Left ventricle myocardium inferior (tissue), 1 donor: ENCODE measurements at regions not wholly inside any gene's neighbourhood (a gene's known extent, or its start where the extent isn't known, plus 50 kb on each side); places are given as distances from the start of the nearest gene placed in this dataset.
"Not testable (repeated sequence)": the region's sequence is repeated elsewhere in the genome, so short reads cannot be mapped to it uniquely, and the experiment has no call there.

Experiments used
- DNase-seq: peaks from one replicate; pipeline ENCODE4 v3.0.0-alpha.2; 2020
- H3K27ac ChIP-seq: fragments of 200-600 bp; replicated peaks from 2 replicates; pipeline ENCODE4 v1.8.0; 2021
- H3K27me3 ChIP-seq: fragments of 200-600 bp; 2 replicates; pipeline ENCODE4 v1.8.0; 2021; ENCODE audit warnings: low read depth
- H3K36me3 ChIP-seq: fragments of 200-600 bp; 2 replicates; pipeline ENCODE4 v1.8.0; 2021
- H3K4me1 ChIP-seq: fragments of 200-600 bp; 2 replicates; pipeline ENCODE4 v1.8.0; 2021
- H3K4me3 ChIP-seq: fragments of 200-600 bp; 2 replicates; pipeline ENCODE4 v1.8.0; 2021; ENCODE audit warnings: mild to moderate bottlenecking, moderate library complexity
- H3K9me3 ChIP-seq: fragments of 200-600 bp; replicated peaks from 2 replicates; pipeline ENCODE4 v1.8.0; 2021
- intact Hi-C: fragments of 100-400 bp; cut with micrococcal nuclease; formaldehyde crosslinking; loops from one replicate; pipeline ENCODE4 v1.11.0; 2022
- donor health status: DM: no; HTN: yes; CAD: no; lungs with severe emphysema.

- H3K4me3 ChIP-seq, H3K9me3 ChIP-seq, intact Hi-C loops, H3K27ac ChIP-seq, DNase-seq, H3K36me3 ChIP-seq, H3K27me3 ChIP-seq, H3K4me1 ChIP-seq: not testable (repeated sequence)
Observed at GRCh38 chr9:67397731-67398130, 405.4 kb upstream of the SPATA31A3 start.

GRCh38 chr9:67394782-67395181 is 402.4 kb upstream of the SPATA31A3 start:
- H3K36me3 ChIP-seq, H3K27ac ChIP-seq, intact Hi-C loops, DNase-seq, H3K9me3 ChIP-seq, H3K4me1 ChIP-seq, H3K4me3 ChIP-seq, H3K27me3 ChIP-seq: not testable (repeated sequence)

GRCh38 chr9:67394038-67394437 is 401.7 kb upstream of the SPATA31A3 start:
- H3K27ac ChIP-seq, DNase-seq, intact Hi-C loops, H3K4me1 ChIP-seq, H3K36me3 ChIP-seq, H3K9me3 ChIP-seq, H3K27me3 ChIP-seq, H3K4me3 ChIP-seq: not testable (repeated sequence)

- H3K9me3 ChIP-seq, H3K4me1 ChIP-seq, H3K36me3 ChIP-seq, H3K27me3 ChIP-seq, H3K4me3 ChIP-seq, DNase-seq, intact Hi-C loops, H3K27ac ChIP-seq: not testable (repeated sequence)
Observed at GRCh38 chr9:67369664-67370063, 377.3 kb upstream of the SPATA31A3 start.

GRCh38 chr9:67362325-67362724 is 370.0 kb upstream of the SPATA31A3 start:
- H3K27ac ChIP-seq, intact Hi-C loops, H3K4me3 ChIP-seq, DNase-seq, H3K9me3 ChIP-seq, H3K27me3 ChIP-seq, H3K36me3 ChIP-seq, H3K4me1 ChIP-seq: not testable (repeated sequence)

GRCh38 chr9:67353961-67354360 is 361.6 kb upstream of the SPATA31A3 start:
- H3K27ac ChIP-seq, intact Hi-C loops, H3K9me3 ChIP-seq, H3K36me3 ChIP-seq, H3K27me3 ChIP-seq, DNase-seq, H3K4me1 ChIP-seq, H3K4me3 ChIP-seq: not testable (repeated sequence)

GRCh38 chr9:67349424-67349759 is 357.0 kb upstream of the SPATA31A3 start:
- H3K9me3 ChIP-seq, H3K27ac ChIP-seq, H3K4me3 ChIP-seq, H3K36me3 ChIP-seq, intact Hi-C loops, H3K4me1 ChIP-seq, H3K27me3 ChIP-seq, DNase-seq: not testable (repeated sequence)

- intact Hi-C loops, H3K36me3 ChIP-seq, H3K27ac ChIP-seq, H3K4me1 ChIP-seq, H3K27me3 ChIP-seq, DNase-seq, H3K4me3 ChIP-seq, H3K9me3 ChIP-seq: not testable (repeated sequence)
Observed at GRCh38 chr9:67348562-67349423, 356.4 kb upstream of the SPATA31A3 start.

GRCh38 chr9:67348094-67348493 is 355.7 kb upstream of the SPATA31A3 start:
- H3K27ac ChIP-seq, H3K36me3 ChIP-seq, H3K27me3 ChIP-seq, H3K4me3 ChIP-seq, DNase-seq, intact Hi-C loops, H3K9me3 ChIP-seq, H3K4me1 ChIP-seq: not testable (repeated sequence)

- H3K4me3 ChIP-seq, H3K27me3 ChIP-seq, H3K9me3 ChIP-seq, intact Hi-C loops, H3K27ac ChIP-seq, H3K4me1 ChIP-seq, H3K36me3 ChIP-seq, DNase-seq: not testable (repeated sequence)
Observed at GRCh38 chr9:67339216-67339615, 346.9 kb upstream of the SPATA31A3 start.

- H3K9me3 ChIP-seq, H3K27ac ChIP-seq, H3K27me3 ChIP-seq, H3K4me3 ChIP-seq, H3K4me1 ChIP-seq, intact Hi-C loops, DNase-seq, H3K36me3 ChIP-seq: not testable (repeated sequence)
Observed at GRCh38 chr9:67338201-67338600, 345.9 kb upstream of the SPATA31A3 start.

- H3K9me3 ChIP-seq, H3K4me3 ChIP-seq, H3K27me3 ChIP-seq, H3K27ac ChIP-seq, H3K36me3 ChIP-seq, DNase-seq, H3K4me1 ChIP-seq, intact Hi-C loops: not testable (repeated sequence)
Observed at GRCh38 chr9:67334727-67335572, 342.6 kb upstream of the SPATA31A3 start.

GRCh38 chr9:67331634-67332033 is 339.3 kb upstream of the SPATA31A3 start:
- H3K27ac ChIP-seq, H3K36me3 ChIP-seq, H3K4me3 ChIP-seq, H3K9me3 ChIP-seq, DNase-seq, intact Hi-C loops, H3K27me3 ChIP-seq, H3K4me1 ChIP-seq: not testable (repeated sequence)

- DNase-seq, H3K9me3 ChIP-seq, H3K36me3 ChIP-seq, H3K4me1 ChIP-seq, H3K27me3 ChIP-seq, H3K27ac ChIP-seq, H3K4me3 ChIP-seq, intact Hi-C loops: not testable (repeated sequence)
Observed at GRCh38 chr9:67313409-67313808, 321.1 kb upstream of the SPATA31A3 start.
